H9 (cell line): ENCODE measurements at regions not wholly inside any gene's neighbourhood (a gene's known extent, or its start where the extent isn't known, plus 50 kb on each side); places are given as distances from the start of the nearest gene placed in this dataset.

Experiments used
- DNase-seq: peaks from one replicate; pipeline ENCODE4 v3.0.0-alpha.2; 2017
- H2AFZ ChIP-seq: one replicate; pipeline ENCODE4 v1.6.1; 2013; ENCODE audit warnings: mild to moderate bottlenecking, low read length, control low read depth, moderate library complexity
- H2AK5ac ChIP-seq: 2 replicates; pipeline ENCODE4 v1.6.1; 2013; ENCODE audit warnings: low read length, control low read depth, mixed read lengths; ENCODE audit not compliant: insufficient read length
- H2BK120ac ChIP-seq: one replicate; pipeline ENCODE4 v1.6.1; 2013; ENCODE audit warnings: low read depth, mild to moderate bottlenecking, low read length, control low read depth, inconsistent platforms; ENCODE audit not compliant: poor library complexity, severe bottlenecking
- H2BK12ac ChIP-seq: 2 replicates; pipeline ENCODE4 v1.6.1; 2013; ENCODE audit warnings: low read length, control low read depth, mixed read lengths, low read depth; ENCODE audit not compliant: insufficient read length
- H2BK15ac ChIP-seq: 2 replicates; pipeline ENCODE4 v1.6.1; 2013; ENCODE audit warnings: low read depth, low read length, control low read depth
- H2BK20ac ChIP-seq: one replicate; pipeline ENCODE4 v1.6.1; 2013; ENCODE audit warnings: low read depth, mild to moderate bottlenecking, low read length, control low read depth, inconsistent platforms; ENCODE audit not compliant: poor library complexity, severe bottlenecking
- H2BK5ac ChIP-seq: 2 replicates; pipeline ENCODE4 v1.6.1; 2013; ENCODE audit warnings: low read length, control low read depth, mixed read lengths; ENCODE audit not compliant: insufficient read length
- H3K14ac ChIP-seq: 2 replicates; pipeline ENCODE4 v1.6.1; 2013; ENCODE audit warnings: low read length, control low read depth; ENCODE audit not compliant: insufficient read depth
- H3K18ac ChIP-seq: 2 replicates; pipeline ENCODE4 v1.6.1; 2013; ENCODE audit warnings: low read depth, mild to moderate bottlenecking, mixed read lengths, low read length, control low read depth; ENCODE audit not compliant: insufficient read length
- H3K23ac ChIP-seq: 2 replicates; pipeline ENCODE4 v1.6.1; 2013; ENCODE audit warnings: low read length, control low read depth, mixed read lengths, low read depth; ENCODE audit not compliant: insufficient read length
- H3K23me2 ChIP-seq: 2 replicates; pipeline ENCODE4 v1.6.1; 2013; ENCODE audit warnings: low read depth, mild to moderate bottlenecking, mixed read lengths, low read length, control low read depth; ENCODE audit not compliant: insufficient read length, poor library complexity, severe bottlenecking
- H3K27ac ChIP-seq: 2 replicates; pipeline ENCODE4 v1.5.1; 2013; ENCODE audit warnings: low read length, control low read depth, mixed read lengths, low read depth; ENCODE audit not compliant: insufficient read length
- H3K27me3 ChIP-seq: 2 replicates; pipeline ENCODE4 v1.6.1; 2013; ENCODE audit warnings: low read length, control low read depth, inconsistent platforms; ENCODE audit not compliant: insufficient read depth
- H3K4ac ChIP-seq: 2 replicates; pipeline ENCODE4 v1.6.1; 2013; ENCODE audit warnings: low read depth, mild to moderate bottlenecking, control low read depth, inconsistent platforms, low read length, moderate library complexity
- H3K4me1 ChIP-seq: 2 replicates; pipeline ENCODE4 v1.6.1; 2013; ENCODE audit warnings: low read length, control low read depth, inconsistent platforms; ENCODE audit not compliant: insufficient read depth
- H3K4me2 ChIP-seq: 2 replicates; pipeline ENCODE4 v1.6.1; 2013; ENCODE audit warnings: low read length, control low read depth, mixed read lengths; ENCODE audit not compliant: insufficient read length, insufficient read depth
- H3K56ac ChIP-seq: 2 replicates; pipeline ENCODE4 v1.6.1; 2013; ENCODE audit warnings: low read depth, mild to moderate bottlenecking, mixed read lengths, low read length, control low read depth; ENCODE audit not compliant: insufficient read length
- H3K79me1 ChIP-seq: 2 replicates; pipeline ENCODE4 v1.6.1; 2013; ENCODE audit warnings: low read depth, mild to moderate bottlenecking, moderate library complexity, low read length, control low read depth, inconsistent platforms; ENCODE audit not compliant: insufficient read depth, poor library complexity, severe bottlenecking
- H3K79me2 ChIP-seq: 2 replicates; pipeline ENCODE4 v1.6.1; 2013; ENCODE audit warnings: low read length, control low read depth, inconsistent platforms; ENCODE audit not compliant: insufficient read depth
- H3K9ac ChIP-seq: 2 replicates; pipeline ENCODE4 v1.6.1; 2013; ENCODE audit warnings: low read length, control low read depth, mixed read lengths; ENCODE audit not compliant: insufficient read length; ENCODE audit errors: extremely low read depth
- H3K9me3 ChIP-seq: one replicate; pipeline ENCODE4 v1.6.1; 2013; ENCODE audit warnings: low read depth, low read length, inconsistent platforms; ENCODE audit not compliant: control insufficient read depth
- H3T11ph ChIP-seq: one replicate; pipeline ENCODE4 v1.6.1; 2013; ENCODE audit warnings: mild to moderate bottlenecking, low read length, control low read depth, inconsistent platforms
- H4K20me1 ChIP-seq: one replicate; pipeline ENCODE4 v1.6.1; 2013; ENCODE audit not compliant: control insufficient read depth, insufficient read length, insufficient read depth
- H4K5ac ChIP-seq: 2 replicates; pipeline ENCODE4 v1.6.1; 2013; ENCODE audit warnings: low read depth, mild to moderate bottlenecking, mixed read lengths, low read length, control low read depth; ENCODE audit not compliant: insufficient read length
- H4K8ac ChIP-seq: replicated peaks from 2 replicates; pipeline ENCODE4 v1.6.1; 2013; ENCODE audit warnings: low read length, control low read depth, mixed read lengths, low read depth; ENCODE audit not compliant: insufficient read length
- H4K91ac ChIP-seq: 2 replicates; pipeline ENCODE4 v1.6.1; 2013; ENCODE audit warnings: low read depth, mild to moderate bottlenecking, moderate library complexity, mixed read lengths, low read length, control low read depth; ENCODE audit not compliant: insufficient read length
- H3K27ac Mint-ChIP-seq, 3 experiments: 2 replicates in 2 of 3; 3 replicates in 1 of 3; pipeline ENCODE4 v1.8.0; 2020 to 2021; ENCODE audit warnings: mixed read lengths in 3 of 3, mild to moderate bottlenecking in 1 of 3, moderate library complexity in 1 of 3
- H3K27me3 Mint-ChIP-seq: 2 replicates; pipeline ENCODE4 v1.8.0; 2021; ENCODE audit warnings: low read depth, mild to moderate bottlenecking, moderate library complexity, mixed read lengths
- H3K36me3 Mint-ChIP-seq, 3 experiments: 2 replicates in 2 of 3; 3 replicates in 1 of 3; pipeline ENCODE4 v1.8.0; 2020 to 2021; ENCODE audit warnings: low read depth in 3 of 3, mixed read lengths in 3 of 3; ENCODE audit not compliant: insufficient read depth in 1 of 3
- H3K4me1 Mint-ChIP-seq, 2 experiments: 2 replicates each; pipeline ENCODE4 v1.8.0; 2020; ENCODE audit warnings: mixed read lengths in 2 of 2
- H3K4me3 Mint-ChIP-seq, 2 experiments: 2 replicates in 1 of 2; 3 replicates in 1 of 2; pipeline ENCODE4 v1.8.0; 2020 to 2021; ENCODE audit warnings: mild to moderate bottlenecking in 2 of 2, mixed read lengths in 2 of 2, moderate library complexity in 1 of 2
- H3K9me3 Mint-ChIP-seq, 2 experiments: 2 replicates in 1 of 2; 3 replicates in 1 of 2; pipeline ENCODE4 v1.8.0; 2020; ENCODE audit warnings: mild to moderate bottlenecking in 2 of 2, mixed read lengths in 2 of 2, moderate library complexity in 1 of 2
- WGBS: extraction: QIAGEN DNeasy Blood & Tissue Kit; methylation state at CpG from one replicate; pipeline ENCODE4 v1.1.7; 2013; ENCODE audit warnings: missing lambda C conversion rate, low lambda C conversion rate, mixed read lengths; ENCODE audit not compliant: insufficient read length; ENCODE audit errors: extremely low coverage; 5-methylcytosine and 5-hydroxymethylcytosine counted together
- TF ChIP-seq, protein P1 (sequence below): fragments of 200-600 bp; sonication (generic); conservative IDR thresholded peaks from 3 replicates; pipeline ENCODE4 v1.8.0; 2021; ENCODE audit warnings: antibody characterized with exemption, mild to moderate bottlenecking

DNA sequence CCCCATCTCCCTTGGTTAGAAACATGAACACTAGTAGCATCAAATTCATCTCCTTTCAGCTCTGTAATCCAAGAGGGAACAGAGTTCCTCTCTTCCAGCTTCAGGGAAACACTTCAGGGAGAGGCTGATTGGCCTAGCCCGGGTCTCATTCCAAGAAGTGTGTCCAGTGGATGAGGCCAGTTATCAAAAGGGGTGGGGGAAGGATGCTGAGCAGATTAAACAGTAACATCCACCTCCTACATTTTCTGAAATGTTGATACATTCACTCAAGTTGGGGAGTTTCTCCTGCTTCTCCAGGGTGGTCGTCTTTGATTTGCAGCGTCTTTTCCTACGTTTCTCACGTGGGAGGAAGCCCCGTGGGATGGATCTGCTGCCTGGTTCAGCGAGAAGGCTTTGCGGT is 62.9 kb upstream of the WSB1 start:
- H2AFZ ChIP-seq, result no peak overlapping the region

More for the DNA sequence above, 62.9 kb upstream of the WSB1 start:
- H3K23ac ChIP-seq, result no peak overlapping the region
- H3K79me1 ChIP-seq, result no peaks in the 10 kb centered on the region
- H4K5ac ChIP-seq, result no peak overlapping the region
- no peak overlapping the region for H4K91ac ChIP-seq
- H4K8ac ChIP-seq, result no peak overlapping the region
- DNase-seq, result no peak
- Mint-ChIP-seq H3K36me3 (no peaks in the 10 kb centered on the region), H3K27ac (no peak overlapping the region), H3K27me3 (peaks cover 8% of the 10 kb centered on the region), H3K9me3 (peaks cover 24 to 39% of the 10 kb centered on the region in 2 experiments), H3K4me3 (no peak overlapping the region), H3K4me1 (no peaks in the 10 kb centered on the region)
- peaks cover 5% of the 10 kb centered on the region for H3K9me3 ChIP-seq
- no peak overlapping the region for H3K27ac ChIP-seq
- no peak overlapping the region for H3K9ac ChIP-seq
- H2BK12ac ChIP-seq, result no peak overlapping the region
- no peak overlapping the region for H3K4me2 ChIP-seq
- no peak overlapping the region for H2BK15ac ChIP-seq
- H3K4me1 ChIP-seq, result no peaks in the 10 kb centered on the region
- H3K79me2 ChIP-seq, result no peaks in the 10 kb centered on the region
- TF ChIP-seq, protein P1, sequence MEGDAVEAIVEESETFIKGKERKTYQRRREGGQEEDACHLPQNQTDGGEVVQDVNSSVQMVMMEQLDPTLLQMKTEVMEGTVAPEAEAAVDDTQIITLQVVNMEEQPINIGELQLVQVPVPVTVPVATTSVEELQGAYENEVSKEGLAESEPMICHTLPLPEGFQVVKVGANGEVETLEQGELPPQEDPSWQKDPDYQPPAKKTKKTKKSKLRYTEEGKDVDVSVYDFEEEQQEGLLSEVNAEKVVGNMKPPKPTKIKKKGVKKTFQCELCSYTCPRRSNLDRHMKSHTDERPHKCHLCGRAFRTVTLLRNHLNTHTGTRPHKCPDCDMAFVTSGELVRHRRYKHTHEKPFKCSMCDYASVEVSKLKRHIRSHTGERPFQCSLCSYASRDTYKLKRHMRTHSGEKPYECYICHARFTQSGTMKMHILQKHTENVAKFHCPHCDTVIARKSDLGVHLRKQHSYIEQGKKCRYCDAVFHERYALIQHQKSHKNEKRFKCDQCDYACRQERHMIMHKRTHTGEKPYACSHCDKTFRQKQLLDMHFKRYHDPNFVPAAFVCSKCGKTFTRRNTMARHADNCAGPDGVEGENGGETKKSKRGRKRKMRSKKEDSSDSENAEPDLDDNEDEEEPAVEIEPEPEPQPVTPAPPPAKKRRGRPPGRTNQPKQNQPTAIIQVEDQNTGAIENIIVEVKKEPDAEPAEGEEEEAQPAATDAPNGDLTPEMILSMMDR, result no peak
- H2BK5ac ChIP-seq, result no peak overlapping the region
- no peak overlapping the region for H2BK20ac ChIP-seq
- no peak overlapping the region for H3T11ph ChIP-seq
- WGBS, result no CpG with 5 or more reads among the region's 8 CpGs
- H3K23me2 ChIP-seq, result no peaks in the 10 kb centered on the region
- no peaks in the 10 kb centered on the region for H4K20me1 ChIP-seq
- no peak overlapping the region for H2BK120ac ChIP-seq
- H2AK5ac ChIP-seq, result no peak overlapping the region
- H3K14ac ChIP-seq, result no peak overlapping the region
- H3K56ac ChIP-seq, result no peak overlapping the region
- no peak overlapping the region for H3K4ac ChIP-seq
- no peak overlapping the region for H3K18ac ChIP-seq
- no peaks in the 10 kb centered on the region for H3K27me3 ChIP-seq
